HepG2 (cell line): ENCODE measurements at regions not wholly inside any gene's neighbourhood (a gene's known extent, or its start where the extent isn't known, plus 50 kb on each side); places are given as distances from the start of the nearest gene placed in this dataset.

ENCODE experiments used
- ATAC-seq: fragments of 200-7000 bp; cut with Tn5 transposase; 3 replicates; pipeline ENCODE4 v1.9.1; 2020; ENCODE audit warnings: mild to moderate bottlenecking, moderate library complexity
- BruUV-seq: library from RNA; stranded (reverse); fragments of 400-500 nt; replicated peaks from 2 replicates; lab custom pipeline; 2021; lab: Mats Ljungman, UMichigan
- CTCF ChIA-PET: fragments of 300-600 bp; formaldehyde crosslinking; extraction: SDS; loops from one replicate; lab custom pipeline; 2021; ENCODE audit warnings: low total read pairs, inconsistent platforms, low intra/inter-chr PET ratio; lab: Yijun Ruan, JAX
- POLR2A ChIA-PET: fragments of 350-600 bp; sonication (Branson Sonifier 250); formaldehyde crosslinking; loops from one replicate; lab custom pipeline; 2020; ENCODE audit warnings: antibody characterized with exemption, inconsistent platforms; lab: Yijun Ruan, JAX
- DNase-seq: peaks from one replicate; pipeline ENCODE4 v3.0.0-alpha.2; 2015; ENCODE audit warnings: low spot score
- FAIRE-seq: peaks from 3 replicates; lab custom pipeline; 2011; peaks lifted over from hg19 to GRCh38; lab: Jason Lieb, UNC
- H2AFZ ChIP-seq: one replicate; pipeline ENCODE4 v1.6.1; 2011; ENCODE audit warnings: low read length, inconsistent platforms
- H3K27ac ChIP-seq: fragments of 300-600 bp; 3 replicates; pipeline ENCODE4 v1.8.0; 2011; ENCODE audit warnings: mixed run types, mild to moderate bottlenecking, mixed read lengths, low read length, inconsistent platforms; ENCODE audit not compliant: insufficient read depth; ENCODE audit errors: extremely low read length
- H3K27me3 ChIP-seq, 2 experiments: fragments of 200-600 bp in 1 of 2; 2 replicates in 1 of 2; 3 replicates in 1 of 2; pipeline versions ENCODE4 v1.6.0 to v1.8.0; 2011; ENCODE audit warnings: low read length in 2 of 2, mild to moderate bottlenecking in 2 of 2, moderate library complexity in 2 of 2, inconsistent platforms in 1 of 2; ENCODE audit not compliant: insufficient read depth in 2 of 2, control insufficient read depth in 1 of 2
- H3K36me3 ChIP-seq, 2 experiments: fragments of 200-600 bp in 1 of 2; replicated peaks in 1 of 2; 2 replicates in 1 of 2; 3 replicates in 1 of 2; pipeline versions ENCODE4 v1.5.1 to v1.8.0; 2011; ENCODE audit warnings: low read length in 2 of 2, inconsistent platforms in 1 of 2; ENCODE audit not compliant: insufficient read depth in 2 of 2, control insufficient read depth in 1 of 2
- H3K4me1 ChIP-seq: 2 replicates; pipeline ENCODE4 v1.5.1; 2012; ENCODE audit warnings: low read length, inconsistent platforms; ENCODE audit not compliant: insufficient read depth
- H3K4me2 ChIP-seq: 2 replicates; pipeline ENCODE4 v1.6.0; 2011; ENCODE audit warnings: low read depth, low read length, inconsistent platforms
- H3K4me3 ChIP-seq, 3 experiments: fragments of 200-600 bp in 1 of 3; sonication (generic), shearing (Covaris generic) in 1 of 3; replicated peaks in 1 of 3; 2 replicates each; pipeline ENCODE4 v1.5.1; 2011 to 2016; ENCODE audit warnings: low read length in 3 of 3, inconsistent platforms in 2 of 3, low read depth in 2 of 3, mild to moderate bottlenecking in 2 of 3, control low read depth in 1 of 3, mixed read lengths in 1 of 3; ENCODE audit not compliant: insufficient read depth in 1 of 3
- H3K79me2 ChIP-seq: one replicate; pipeline ENCODE4 v1.6.1; 2011; ENCODE audit warnings: low read length, inconsistent platforms; ENCODE audit not compliant: insufficient read depth
- H3K9ac ChIP-seq: 2 replicates; pipeline ENCODE4 v1.6.0; 2011; ENCODE audit warnings: mild to moderate bottlenecking, low read depth, low read length, inconsistent platforms; ENCODE audit not compliant: insufficient read depth
- H3K9me3 ChIP-seq: 2 replicates; pipeline ENCODE4 v1.5.1; 2012; ENCODE audit warnings: mild to moderate bottlenecking, low read length
- H4K20me1 ChIP-seq: 2 replicates; pipeline ENCODE4 v1.6.0; 2011; ENCODE audit warnings: inconsistent platforms, mild to moderate bottlenecking, low read length, moderate library complexity; ENCODE audit not compliant: insufficient read depth
- AGO1 ChIP-seq: fragments of 200-400 bp; formaldehyde crosslinking; IDR thresholded peaks from 2 replicates; pipeline ENCODE4 v1.6.1; 2017; ENCODE audit warnings: mild to moderate bottlenecking, low read depth, low read length, moderate library complexity; ENCODE audit not compliant: poor library complexity, severe bottlenecking
- IKZF1 ChIP-seq: fragments of 450-650 bp; IDR thresholded peaks from 2 replicates; pipeline ENCODE4 v1.7.1; 2016
- IKZF4 ChIP-seq: sonication (generic); formaldehyde crosslinking; IDR thresholded peaks from 2 replicates; pipeline ENCODE4 v1.5.1; 2020; ENCODE audit warnings: borderline replicate concordance, mild to moderate bottlenecking, low read depth, missing genetic modification reagents; ENCODE audit errors: not compliant biosample characterization
- NR2F1 ChIP-seq, 2 experiments: fragments of 450-650 bp in 1 of 2; formaldehyde crosslinking in 1 of 2; IDR thresholded peaks; 2 replicates each; pipeline versions ENCODE4 v1.5.0 to v1.6.1; 2016 to 2020; ENCODE audit warnings: mild to moderate bottlenecking in 1 of 2, missing compliant biosample characterization in 1 of 2, missing genetic modification reagents in 1 of 2, moderate library complexity in 1 of 2
- POLR2A ChIP-seq, 2 experiments: IDR thresholded peaks; 2 replicates each; pipeline ENCODE4 v1.6.1; 2011; ENCODE audit warnings: low read depth in 2 of 2, low read length in 2 of 2, mild to moderate bottlenecking in 1 of 2, moderate library complexity in 1 of 2; ENCODE audit not compliant: insufficient read depth in 1 of 2
- RFXANK ChIP-seq: IDR thresholded peaks from 2 replicates; pipeline ENCODE4 v1.6.1; 2016
- TCF7L2 ChIP-seq: IDR thresholded peaks from 2 replicates; pipeline ENCODE4 v1.6.1; 2011; ENCODE audit warnings: mild to moderate bottlenecking, low read depth, low read length, moderate library complexity
- TOE1 ChIP-seq: sonication (generic); formaldehyde crosslinking; IDR thresholded peaks from 2 replicates; pipeline ENCODE4 v1.4.0; 2020; ENCODE audit warnings: mild to moderate bottlenecking, missing genetic modification reagents
- YEATS4 ChIP-seq: sonication (generic); formaldehyde crosslinking; IDR thresholded peaks from 2 replicates; pipeline ENCODE4 v1.4.0; 2020; ENCODE audit warnings: missing genetic modification reagents, borderline replicate concordance
- ZNF317 ChIP-seq: sonication (generic); formaldehyde crosslinking; IDR thresholded peaks from 2 replicates; pipeline ENCODE4 v1.5.0; 2020; ENCODE audit warnings: mild to moderate bottlenecking, missing genetic modification reagents
- ZNF501 ChIP-seq: sonication (generic); formaldehyde crosslinking; IDR thresholded peaks from 2 replicates; pipeline ENCODE4 v1.5.1; 2020; ENCODE audit warnings: mild to moderate bottlenecking, moderate library complexity, missing genetic modification reagents
- ZNF562 ChIP-seq: sonication (generic); formaldehyde crosslinking; IDR thresholded peaks from 2 replicates; pipeline ENCODE4 v1.8.0; 2022; ENCODE audit warnings: missing genetic modification reagents, borderline replicate concordance
- WGBS: methylation state at CpG from one replicate; pipeline ENCODE4 v1.1.6; 2017; ENCODE audit warnings: low lambda C conversion rate; 5-methylcytosine and 5-hydroxymethylcytosine counted together
- in situ Hi-C: cut with HindIII; loops from 2 replicates; pipeline ENCODE4 v1.10.0; 2017; ENCODE audit warnings: low pct_unique_long_range_greater_than_20kb; ENCODE audit not compliant: extremely low pct_ligation_motif_present
- intact Hi-C: fragments of 100-400 bp; cut with micrococcal nuclease; formaldehyde crosslinking; loops from one replicate; pipeline ENCODE4 v1.10.0; 2022; ENCODE audit not compliant: unreplicated experiment
- TF ChIP-seq, protein P1 (sequence below): fragments of 450-650 bp; IDR thresholded peaks from 2 replicates; pipeline ENCODE4 v1.6.1; 2017
- TF ChIP-seq, protein P2 (sequence below): sonication (generic); formaldehyde crosslinking; IDR thresholded peaks from 2 replicates; pipeline ENCODE4 v1.5.1; 2020; ENCODE audit warnings: mild to moderate bottlenecking, missing genetic modification reagents, moderate library complexity
- TF ChIP-seq, protein P3 (sequence below): sonication (generic); formaldehyde crosslinking; IDR thresholded peaks from 2 replicates; pipeline ENCODE4 v1.9.0; 2021; ENCODE audit warnings: missing genetic modification reagents, mild to moderate bottlenecking, borderline replicate concordance

DNA sequence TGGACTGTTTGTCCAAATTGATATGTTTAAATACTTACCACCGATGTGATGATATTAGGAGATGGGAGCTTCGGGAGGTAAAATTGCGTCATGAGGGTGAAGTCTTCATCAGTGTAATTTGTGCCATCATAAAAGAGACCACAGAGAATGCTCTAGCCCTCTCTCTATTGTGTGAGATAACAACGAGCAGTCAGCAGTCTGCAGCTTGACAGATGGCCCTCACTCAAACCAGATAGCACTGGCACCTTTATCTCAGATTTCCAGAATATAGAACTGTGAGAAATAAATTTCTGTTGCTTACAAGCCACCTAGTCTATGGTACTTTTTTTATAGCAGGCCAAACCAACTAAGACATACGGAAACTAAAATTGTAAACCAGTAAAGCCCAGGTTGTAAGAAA lies 1718.9 kb upstream of the MIR17HG start:
- Histone ChIP-seq H3K4me2 (no peak overlapping the region), H3K36me3 (no peaks in the 10 kb centered on the region), H3K79me2 (no peaks in the 10 kb centered on the region), H3K4me3 (no peak overlapping the region), H2AFZ (no peak overlapping the region), H4K20me1 (no peaks in the 10 kb centered on the region), H3K27me3 (no peaks in the 10 kb centered on the region), H3K9me3 (peaks cover 23% of the 10 kb centered on the region; the same call in 1 of the 2 replicates), H3K4me1 (no peaks in the 10 kb centered on the region), H3K9ac (no peak overlapping the region), H3K27ac (no peak overlapping the region)
- POLR2A ChIA-PET: no interaction called here
- 7% methylated on average over 5 of the region's 5 CpGs for WGBS
- CTCF ChIA-PET: no interaction called here
- BruUV-seq: no TSS peak
- no peak for ATAC-seq
- intact Hi-C loops: no loop called here
- in situ Hi-C loops: no loop called here
- DNase-seq: no peak
- no peak for FAIRE-seq
- TF ChIP-seq ZNF501 (CRISPR knock-in tag) (no peak), IKZF1 (no peak), NR2F1 (CRISPR knock-in tag; IDR thresholded peaks at IDR 0.05) (no peak), YEATS4 (CRISPR knock-in tag) (no peak), IKZF4 (no peak), AGO1 (no peak), RFXANK (CRISPR knock-in tag) (no peak), TOE1 (CRISPR knock-in tag) (no peak), POLR2A (IDR thresholded peaks at IDR 0.05; ENCODE audit: insufficient read depth in 1 of 2, low read depth in 2 of 2, low read length in 2 of 2) (no peak), ZNF317 (no peak), TCF7L2 (no peak), ZNF562 (no peak)
- TF ChIP-seq, protein P1, sequence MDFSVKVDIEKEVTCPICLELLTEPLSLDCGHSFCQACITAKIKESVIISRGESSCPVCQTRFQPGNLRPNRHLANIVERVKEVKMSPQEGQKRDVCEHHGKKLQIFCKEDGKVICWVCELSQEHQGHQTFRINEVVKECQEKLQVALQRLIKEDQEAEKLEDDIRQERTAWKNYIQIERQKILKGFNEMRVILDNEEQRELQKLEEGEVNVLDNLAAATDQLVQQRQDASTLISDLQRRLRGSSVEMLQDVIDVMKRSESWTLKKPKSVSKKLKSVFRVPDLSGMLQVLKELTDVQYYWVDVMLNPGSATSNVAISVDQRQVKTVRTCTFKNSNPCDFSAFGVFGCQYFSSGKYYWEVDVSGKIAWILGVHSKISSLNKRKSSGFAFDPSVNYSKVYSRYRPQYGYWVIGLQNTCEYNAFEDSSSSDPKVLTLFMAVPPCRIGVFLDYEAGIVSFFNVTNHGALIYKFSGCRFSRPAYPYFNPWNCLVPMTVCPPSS: no peak
- TF ChIP-seq, protein P2, sequence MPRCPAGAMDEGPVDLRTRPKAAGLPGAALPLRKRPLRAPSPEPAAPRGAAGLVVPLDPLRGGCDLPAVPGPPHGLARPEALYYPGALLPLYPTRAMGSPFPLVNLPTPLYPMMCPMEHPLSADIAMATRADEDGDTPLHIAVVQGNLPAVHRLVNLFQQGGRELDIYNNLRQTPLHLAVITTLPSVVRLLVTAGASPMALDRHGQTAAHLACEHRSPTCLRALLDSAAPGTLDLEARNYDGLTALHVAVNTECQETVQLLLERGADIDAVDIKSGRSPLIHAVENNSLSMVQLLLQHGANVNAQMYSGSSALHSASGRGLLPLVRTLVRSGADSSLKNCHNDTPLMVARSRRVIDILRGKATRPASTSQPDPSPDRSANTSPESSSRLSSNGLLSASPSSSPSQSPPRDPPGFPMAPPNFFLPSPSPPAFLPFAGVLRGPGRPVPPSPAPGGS (CRISPR knock-in tag): no peak
- TF ChIP-seq, protein P3, sequence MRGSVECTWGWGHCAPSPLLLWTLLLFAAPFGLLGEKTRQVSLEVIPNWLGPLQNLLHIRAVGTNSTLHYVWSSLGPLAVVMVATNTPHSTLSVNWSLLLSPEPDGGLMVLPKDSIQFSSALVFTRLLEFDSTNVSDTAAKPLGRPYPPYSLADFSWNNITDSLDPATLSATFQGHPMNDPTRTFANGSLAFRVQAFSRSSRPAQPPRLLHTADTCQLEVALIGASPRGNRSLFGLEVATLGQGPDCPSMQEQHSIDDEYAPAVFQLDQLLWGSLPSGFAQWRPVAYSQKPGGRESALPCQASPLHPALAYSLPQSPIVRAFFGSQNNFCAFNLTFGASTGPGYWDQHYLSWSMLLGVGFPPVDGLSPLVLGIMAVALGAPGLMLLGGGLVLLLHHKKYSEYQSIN (CRISPR knock-in tag): no peak
